GM18505 (cell line): ENCODE measurements at regions not wholly inside any gene's neighbourhood (a gene's known extent, or its start where the extent isn't known, plus 50 kb on each side); places are given as distances from the start of the nearest gene placed in this dataset.

ENCODE experiments used
- ATAC-seq: cut with Tn5 transposase; IDR thresholded peaks from one replicate; pipeline ENCODE4 v1.9.1; 2021; ENCODE audit not compliant: unreplicated experiment
- POLR2A ChIP-seq: IDR thresholded peaks from 4 replicates; pipeline ENCODE4 v1.6.1; 2011; ENCODE audit warnings: borderline replicate concordance; ENCODE audit not compliant: insufficient read depth, insufficient read length; ENCODE audit errors: extremely low read depth

DNA sequence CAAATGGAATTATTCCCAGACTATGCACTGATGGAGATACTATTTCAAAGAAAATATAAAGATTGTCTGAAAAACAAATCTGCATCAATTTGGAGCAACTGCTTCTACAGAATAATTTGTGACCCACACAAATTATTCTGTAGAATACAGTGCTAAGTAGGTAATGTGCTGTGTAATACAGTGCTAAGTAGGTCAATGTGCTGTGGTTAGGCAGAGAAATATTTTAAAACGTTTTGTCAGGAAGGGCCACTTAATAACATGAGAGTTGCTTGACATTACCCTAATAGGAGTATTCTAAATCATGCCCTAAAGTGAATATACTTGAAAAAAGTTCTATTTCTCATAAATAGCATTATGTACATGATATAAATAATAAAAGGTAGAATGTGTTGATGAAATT is 116.5 kb upstream of the KCND2 start:
- ATAC-seq = no peak
- TF ChIP-seq POLR2A = no peak

GRCh38 chr7:120160166-120160565 is 112.8 kb upstream of the KCND2 start:
- ATAC-seq = no peak

DNA sequence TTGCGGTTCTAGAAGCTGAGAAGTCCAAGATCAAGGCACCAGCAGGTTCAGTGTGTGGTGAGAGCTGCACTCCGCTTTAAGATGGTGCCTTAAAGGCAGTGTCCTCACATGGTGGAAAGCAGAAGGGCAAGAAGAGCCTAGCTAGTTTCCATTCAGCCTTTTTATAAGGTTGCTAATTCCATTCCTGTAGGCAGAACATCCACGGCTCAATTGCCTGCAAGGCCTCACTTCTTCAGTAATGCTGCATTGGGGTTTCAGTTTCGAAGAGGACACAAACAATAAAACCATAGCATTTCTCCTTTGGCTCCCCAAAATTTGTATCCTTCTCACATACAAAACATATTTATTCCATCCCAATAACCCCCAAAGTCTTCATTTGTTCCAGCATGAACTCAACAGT is 109.5 kb upstream of the KCND2 start:
- TF ChIP-seq POLR2A = no peak
- ATAC-seq = no peak

More at GRCh38 chr7:120160166-120160565, 112.8 kb upstream of the KCND2 start:
- no peak for TF ChIP-seq POLR2A

DNA sequence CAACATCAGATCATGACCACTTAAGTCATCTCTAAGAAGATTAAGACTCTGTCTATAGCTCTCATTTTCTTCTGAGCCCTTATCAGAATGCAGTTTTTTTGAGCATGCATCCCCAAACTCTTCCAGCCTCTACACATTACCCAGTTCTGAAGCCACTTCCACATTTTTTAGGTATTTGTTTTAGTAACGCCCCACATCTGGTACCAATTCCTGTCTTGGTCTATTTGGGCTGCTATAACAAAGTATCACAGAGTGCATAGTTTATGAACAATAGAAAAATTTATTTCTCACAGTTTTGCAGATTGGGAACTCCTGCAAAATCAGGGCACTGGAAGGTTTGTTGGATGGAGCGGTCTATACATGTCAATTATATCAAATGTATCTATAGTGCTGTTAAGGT is 107.7 kb upstream of the KCND2 start:
- ATAC-seq = no peak
- TF ChIP-seq POLR2A = no peak

- no peak for ATAC-seq
- no peak for TF ChIP-seq POLR2A
Observed at GRCh38 chr7:120168066-120168465, 104.9 kb upstream of the KCND2 start.

DNA sequence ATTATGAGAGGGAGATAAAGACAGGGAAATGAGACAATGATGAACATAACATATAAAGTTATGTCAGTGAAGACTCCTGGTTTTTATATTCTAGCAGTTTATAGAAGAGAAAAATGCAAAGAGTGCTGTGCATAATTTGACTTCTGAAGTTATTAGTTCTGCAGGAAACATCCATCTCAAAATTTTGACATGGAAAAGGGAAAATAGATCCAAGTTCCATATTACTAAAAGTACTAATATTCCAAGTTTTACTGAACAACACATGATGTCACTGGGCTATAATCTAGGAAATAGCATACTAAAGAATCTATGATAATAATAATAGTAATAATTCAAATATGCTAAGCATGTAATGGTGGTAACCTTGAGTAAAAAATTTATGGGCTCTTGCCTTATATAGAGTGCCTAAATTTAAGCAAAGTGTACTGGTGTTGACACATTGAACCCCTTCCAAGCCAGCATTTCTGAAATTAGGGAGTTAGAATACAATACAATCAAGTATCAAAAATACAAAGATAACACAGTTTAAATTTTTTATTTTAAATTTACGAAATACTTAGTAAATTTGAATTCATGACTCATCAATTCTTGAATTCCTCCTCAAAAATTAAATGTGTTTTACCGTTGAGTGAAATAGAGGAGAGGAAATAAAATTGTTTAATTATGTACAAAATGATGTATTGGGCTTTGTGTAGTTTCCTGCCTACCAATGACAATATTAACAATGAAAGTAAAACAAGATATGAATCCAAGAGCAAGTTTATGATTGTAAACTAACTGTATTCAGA is 102.8 kb upstream of the KCND2 start:
- no peak for TF ChIP-seq POLR2A
- no peak for ATAC-seq

GRCh38 chr7:120170834-120171233 is 102.1 kb upstream of the KCND2 start:
- TF ChIP-seq POLR2A = no peak
- no peak for ATAC-seq

DNA sequence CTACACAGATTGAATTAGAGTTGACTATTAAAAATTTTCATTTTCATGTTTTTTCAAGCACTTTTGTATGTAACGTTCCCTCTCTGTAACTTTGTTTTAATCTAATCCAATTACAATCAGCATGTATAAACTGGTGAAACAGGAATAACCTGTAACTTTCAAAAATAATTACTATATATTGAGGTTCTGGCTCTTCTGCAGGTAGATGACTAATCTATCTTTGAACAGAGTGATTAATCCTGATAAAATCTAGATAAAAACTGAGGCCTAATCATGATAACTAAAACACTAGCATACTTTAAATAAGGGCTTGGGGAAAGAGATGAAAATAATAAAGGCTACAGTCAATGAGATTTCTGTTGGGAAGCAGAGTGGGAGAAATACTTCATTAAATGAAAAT is 101.6 kb upstream of the KCND2 start:
- no peak for TF ChIP-seq POLR2A
- no peak for ATAC-seq

- no peak for TF ChIP-seq POLR2A
- no peak for ATAC-seq
Observed at GRCh38 chr7:120180221-120180620, 92.8 kb upstream of the KCND2 start.

DNA sequence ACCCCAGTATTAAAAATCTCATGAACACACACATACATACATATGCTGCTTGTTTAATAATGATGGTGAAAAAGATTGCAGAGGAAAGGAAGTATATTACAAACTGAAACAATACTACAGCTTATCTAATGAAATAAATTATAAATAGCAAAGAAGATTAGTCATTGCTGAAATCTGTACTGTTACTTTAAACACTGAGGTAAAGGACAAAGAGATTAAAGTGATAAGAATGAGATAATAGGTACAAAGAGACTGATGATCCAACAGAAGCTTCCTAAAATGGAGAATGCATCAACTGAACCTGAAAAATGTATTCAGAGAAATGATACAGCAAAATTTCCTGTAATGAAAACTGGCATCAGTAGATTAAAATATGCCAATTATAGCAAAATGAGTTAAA is 91.5 kb upstream of the KCND2 start:
- no peak for ATAC-seq

DNA sequence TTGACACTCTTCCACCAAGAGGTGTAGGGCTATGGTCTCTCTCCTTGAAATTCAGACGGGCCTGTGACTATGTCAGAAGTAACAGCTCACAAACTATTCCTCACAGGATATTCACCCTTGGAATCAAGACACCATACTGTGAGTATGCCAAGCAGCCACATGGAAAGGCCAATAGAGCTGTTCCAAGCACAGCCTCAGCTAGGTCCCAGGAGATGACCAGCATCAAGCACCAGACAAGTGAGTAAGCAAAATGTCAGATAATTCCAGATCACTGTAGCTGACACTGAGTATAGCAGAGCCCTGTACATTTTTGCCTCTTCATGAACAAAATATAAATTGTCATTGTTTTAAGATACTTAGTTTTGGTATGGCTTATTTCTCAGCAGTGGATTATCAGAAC is 88.1 kb upstream of the KCND2 start:
- no peak for TF ChIP-seq POLR2A
- ATAC-seq = no peak

More for the DNA sequence above, 91.5 kb upstream of the KCND2 start:
- TF ChIP-seq POLR2A = no peak

DNA sequence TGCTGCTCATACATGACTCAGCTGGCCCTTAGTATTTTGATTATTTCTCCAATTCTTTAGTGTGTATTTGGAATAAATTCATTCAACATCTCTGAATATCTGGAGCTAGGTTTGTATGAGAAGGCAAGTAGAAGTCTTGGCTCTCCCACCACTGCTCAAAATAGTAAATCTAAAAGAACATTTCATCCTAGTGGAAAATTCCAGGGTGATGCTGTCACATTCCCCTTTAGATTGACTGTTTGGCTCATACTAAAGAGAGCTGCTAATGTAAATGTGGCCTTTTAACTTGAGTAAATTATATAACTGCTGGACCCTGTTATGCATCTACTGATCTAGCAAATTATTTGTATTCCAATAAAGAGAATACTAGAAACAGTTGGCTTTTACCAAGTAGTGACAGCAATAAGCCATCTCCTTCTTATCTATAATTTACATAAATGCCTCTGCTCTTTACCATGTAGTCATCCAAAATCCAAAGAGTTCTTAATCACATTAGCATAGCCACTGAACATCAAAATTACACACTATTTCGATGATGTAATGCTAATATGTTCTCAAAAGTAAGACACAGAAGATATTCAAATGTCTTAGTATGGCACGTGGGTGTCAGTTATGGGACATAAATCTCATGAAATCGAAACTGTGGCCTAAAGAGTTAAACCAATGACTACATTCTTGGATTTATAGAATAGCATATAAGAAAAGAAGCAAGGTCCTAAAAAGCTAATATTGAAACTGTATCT is 86.9 kb upstream of the KCND2 start:
- ATAC-seq = no peak
- TF ChIP-seq POLR2A = no peak

- TF ChIP-seq POLR2A = no peak
- ATAC-seq = no peak
Observed at GRCh38 chr7:120186688-120187087, 86.3 kb upstream of the KCND2 start.

DNA sequence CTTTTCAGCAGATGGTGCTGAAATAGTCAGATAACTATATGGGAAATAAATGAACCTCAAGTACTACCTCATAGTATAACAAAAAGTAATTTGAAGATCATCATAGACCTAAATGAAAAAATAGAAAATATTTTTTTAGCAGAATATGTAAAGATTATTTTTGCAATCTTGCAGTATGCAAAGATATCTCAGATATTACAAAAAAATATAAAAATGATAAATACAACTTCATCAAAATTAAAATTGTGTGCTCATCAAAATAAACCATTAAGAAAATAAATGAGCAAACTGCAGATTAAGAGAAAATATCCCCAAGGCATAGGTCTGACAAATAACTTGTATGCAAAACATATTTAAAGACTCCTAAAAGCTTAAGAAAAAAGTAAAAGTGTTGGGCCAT is 83.4 kb upstream of the KCND2 start:
- ATAC-seq = no peak
- TF ChIP-seq POLR2A = no peak
